ENCODE measurements at regions not wholly inside any gene's neighbourhood (a gene's known extent, or its start where the extent isn't known, plus 50 kb on each side); places are given as distances from the start of the nearest gene placed in this dataset.

DNA sequence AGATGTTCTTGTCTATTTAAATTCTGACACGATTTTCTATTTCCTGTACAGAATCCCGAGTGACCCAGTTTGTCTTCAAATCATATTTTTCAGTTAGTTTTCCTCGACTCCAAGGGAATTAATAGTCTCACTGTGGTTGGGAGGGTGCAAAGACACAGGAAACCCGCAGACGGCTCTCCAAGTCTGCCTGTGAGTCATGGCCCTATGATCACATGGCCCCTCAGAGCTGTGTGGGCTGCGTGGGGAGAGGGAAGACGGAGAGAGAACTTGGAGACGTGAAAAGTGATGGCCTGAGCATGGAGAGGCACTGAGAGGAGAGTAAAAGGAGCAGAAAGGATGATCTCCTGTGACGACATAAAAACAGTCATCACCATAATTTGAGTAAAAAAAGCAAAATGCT lies 989.9 kb downstream of the DCDC2C start (continued):
- no peak for TF ChIP-seq SREBF1 (IDR thresholded peaks at IDR 0.05; ENCODE audit: low read length)
- TF ChIP-seq, protein P1, sequence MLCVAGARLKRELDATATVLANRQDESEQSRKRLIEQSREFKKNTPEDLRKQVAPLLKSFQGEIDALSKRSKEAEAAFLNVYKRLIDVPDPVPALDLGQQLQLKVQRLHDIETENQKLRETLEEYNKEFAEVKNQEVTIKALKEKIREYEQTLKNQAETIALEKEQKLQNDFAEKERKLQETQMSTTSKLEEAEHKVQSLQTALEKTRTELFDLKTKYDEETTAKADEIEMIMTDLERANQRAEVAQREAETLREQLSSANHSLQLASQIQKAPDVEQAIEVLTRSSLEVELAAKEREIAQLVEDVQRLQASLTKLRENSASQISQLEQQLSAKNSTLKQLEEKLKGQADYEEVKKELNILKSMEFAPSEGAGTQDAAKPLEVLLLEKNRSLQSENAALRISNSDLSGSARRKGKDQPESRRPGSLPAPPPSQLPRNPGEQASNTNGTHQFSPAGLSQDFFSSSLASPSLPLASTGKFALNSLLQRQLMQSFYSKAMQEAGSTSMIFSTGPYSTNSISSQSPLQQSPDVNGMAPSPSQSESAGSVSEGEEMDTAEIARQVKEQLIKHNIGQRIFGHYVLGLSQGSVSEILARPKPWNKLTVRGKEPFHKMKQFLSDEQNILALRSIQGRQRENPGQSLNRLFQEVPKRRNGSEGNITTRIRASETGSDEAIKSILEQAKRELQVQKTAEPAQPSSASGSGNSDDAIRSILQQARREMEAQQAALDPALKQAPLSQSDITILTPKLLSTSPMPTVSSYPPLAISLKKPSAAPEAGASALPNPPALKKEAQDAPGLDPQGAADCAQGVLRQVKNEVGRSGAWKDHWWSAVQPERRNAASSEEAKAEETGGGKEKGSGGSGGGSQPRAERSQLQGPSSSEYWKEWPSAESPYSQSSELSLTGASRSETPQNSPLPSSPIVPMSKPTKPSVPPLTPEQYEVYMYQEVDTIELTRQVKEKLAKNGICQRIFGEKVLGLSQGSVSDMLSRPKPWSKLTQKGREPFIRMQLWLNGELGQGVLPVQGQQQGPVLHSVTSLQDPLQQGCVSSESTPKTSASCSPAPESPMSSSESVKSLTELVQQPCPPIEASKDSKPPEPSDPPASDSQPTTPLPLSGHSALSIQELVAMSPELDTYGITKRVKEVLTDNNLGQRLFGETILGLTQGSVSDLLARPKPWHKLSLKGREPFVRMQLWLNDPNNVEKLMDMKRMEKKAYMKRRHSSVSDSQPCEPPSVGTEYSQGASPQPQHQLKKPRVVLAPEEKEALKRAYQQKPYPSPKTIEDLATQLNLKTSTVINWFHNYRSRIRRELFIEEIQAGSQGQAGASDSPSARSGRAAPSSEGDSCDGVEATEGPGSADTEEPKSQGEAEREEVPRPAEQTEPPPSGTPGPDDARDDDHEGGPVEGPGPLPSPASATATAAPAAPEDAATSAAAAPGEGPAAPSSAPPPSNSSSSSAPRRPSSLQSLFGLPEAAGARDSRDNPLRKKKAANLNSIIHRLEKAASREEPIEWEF (IDR thresholded peaks at IDR 0.05; ENCODE audit: insufficient replicate concordance, low read depth, low read length), result no peak
- TF ChIP-seq ZNF622 (IDR thresholded peaks at IDR 0.05), result no peak

DNA sequence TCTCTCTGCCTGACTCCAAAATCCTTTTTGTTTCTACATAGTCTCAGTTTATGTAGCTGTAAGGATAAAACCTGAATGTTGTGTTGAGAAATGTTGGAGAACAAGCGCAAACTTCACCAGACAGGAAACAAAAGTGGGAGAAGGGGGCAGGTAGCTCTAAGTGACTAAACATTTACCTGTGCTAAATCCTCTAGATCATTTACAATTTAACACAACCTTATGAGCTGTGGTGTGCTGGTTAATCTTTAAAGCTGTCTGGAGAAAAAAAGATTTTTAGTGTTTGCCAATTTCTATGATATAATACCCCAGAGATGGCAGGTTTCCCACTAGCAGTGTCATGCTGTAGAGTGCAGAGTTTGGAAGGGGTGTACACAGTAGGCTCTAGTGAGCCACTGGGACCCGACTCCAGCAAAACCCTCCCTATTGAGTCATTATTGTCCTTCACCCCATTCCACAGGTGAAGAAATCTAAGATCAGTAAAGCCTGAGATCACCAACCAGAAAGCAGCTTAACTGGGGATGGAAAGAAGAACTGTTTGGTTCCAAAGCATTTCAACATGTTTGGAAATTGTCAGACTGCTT lies 992.0 kb downstream of the DCDC2C start:
- intact Hi-C loops (cut with micrococcal nuclease; ENCODE audit: unreplicated experiment), result no loop called here
- no TSS peak for BruUV-seq (replicated peaks)
- POLR2A ChIA-PET, result no interaction called here
- 3% methylated on average over 2 of the region's 2 CpGs for WGBS (ENCODE audit: insufficient coverage, insufficient replicate concordance, low lambda C conversion rate, missing lambda C conversion rate)
- no peak for TF ChIP-seq SMC3 (IDR thresholded peaks at IDR 0.05; ENCODE audit: borderline replicate concordance, low read length)
- TF ChIP-seq POLR2AphosphoS5 (IDR thresholded peaks at IDR 0.05; ENCODE audit: low read length), result no peak
- no peak for TF ChIP-seq HDGF (IDR thresholded peaks at IDR 0.05)
- no peak for TF ChIP-seq TARDBP (IDR thresholded peaks at IDR 0.05; ENCODE audit: borderline replicate concordance)
- TF ChIP-seq ASH2L (IDR thresholded peaks at IDR 0.05; ENCODE audit: borderline replicate concordance, low read depth), result no peak
- TF ChIP-seq ZNF217 (IDR thresholded peaks at IDR 0.05), result no peak
- no peak for TF ChIP-seq MYB (IDR thresholded peaks at IDR 0.05; ENCODE audit: borderline replicate concordance, low read depth, low read length)
- TF ChIP-seq STAT3 (IDR thresholded peaks at IDR 0.05; ENCODE audit: low read depth, low read length), result no peak
- TF ChIP-seq HCFC1 (IDR thresholded peaks at IDR 0.05; ENCODE audit: low read length), result no peak
- TF ChIP-seq PAX5 (IDR thresholded peaks at IDR 0.05; ENCODE audit: borderline replicate concordance, low read depth, low read length), result no peak
- TF ChIP-seq ESRRA (IDR thresholded peaks at IDR 0.05; ENCODE audit: low read length), result no peak
- no peak for TF ChIP-seq RB1 (IDR thresholded peaks at IDR 0.05; ENCODE audit: borderline replicate concordance)
- TF ChIP-seq SIN3A (IDR thresholded peaks at IDR 0.05; ENCODE audit: low read depth, low read length), result no peak
- CTCF ChIA-PET, result no interaction called here
- no peak for FAIRE-seq
- Histone ChIP-seq H3K4me3 (no peak overlapping the region), H2AFZ (ENCODE audit: control insufficient read depth, low read depth, low read length) (no peak overlapping the region), H3K9ac (ENCODE audit: control insufficient read depth, insufficient read depth, low read length) (no peak overlapping the region), H3K27ac (ENCODE audit: control insufficient read depth, insufficient read depth) (no peak overlapping the region), H3K4me1 (ENCODE audit: control insufficient read depth, insufficient read depth, low read length) (no peaks in the 10 kb centered on the region), H3K36me3 (ENCODE audit: control insufficient read depth in 2 of 2, insufficient read depth in 2 of 2, low read length in 1 of 2) (no peaks in the 10 kb centered on the region), H3K79me2 (ENCODE audit: control insufficient read depth, insufficient read depth, low read length) (no peaks in the 10 kb centered on the region), H3K4me2 (ENCODE audit: control insufficient read depth, insufficient read depth) (no peak overlapping the region), H3K27me3 (replicated peaks in 1 of 2; ENCODE audit: control insufficient read depth in 2 of 2, insufficient read depth in 2 of 2, low read length in 1 of 2) (no peaks in the 10 kb centered on the region), H4K20me1 (ENCODE audit: control insufficient read depth, insufficient read depth) (no peaks in the 10 kb centered on the region), H3K9me3 (replicated peaks; ENCODE audit: control insufficient read depth, insufficient read depth, low read length) (no peaks in the 10 kb centered on the region)
- ATAC-seq, result no peak
- SMC1A ChIA-PET (ENCODE audit: uncharacterized antibody, unreplicated experiment), result no interaction called here
- no peak for DNase-seq (ENCODE audit: low read depth, low spot score)
- in situ Hi-C loops (cut with MboI), result no loop called here
- RAD21 ChIA-PET (ENCODE audit: unreplicated experiment), result no interaction called here

Measured in GM12878 (cell line).